ENCODE measurements at regions not wholly inside any gene's neighbourhood (a gene's known extent, or its start where the extent isn't known, plus 50 kb on each side); places are given as distances from the start of the nearest gene placed in this dataset.
A peak's percentile ranks its signal among the peaks of the same experiment; 100 is the strongest.

DNA sequence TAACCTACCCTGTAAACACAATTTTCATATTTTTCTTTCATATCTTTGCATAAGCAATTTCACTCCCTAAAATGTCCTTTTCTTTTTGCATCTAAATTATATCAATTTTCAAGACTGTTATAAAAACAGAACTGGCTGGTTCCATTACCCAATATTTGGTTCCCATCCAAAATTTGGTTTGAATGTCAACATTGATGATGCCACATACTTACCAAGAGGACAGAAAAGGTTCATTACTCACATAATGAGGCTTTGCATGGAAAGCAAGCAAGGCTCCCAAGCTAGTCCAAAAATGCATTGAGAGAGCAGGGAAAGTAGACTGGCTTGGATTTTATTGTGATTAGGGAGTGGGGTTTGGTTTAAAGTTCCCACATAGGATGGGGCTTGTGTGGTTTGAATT is 144.4 kb upstream of the AKIRIN2 start:
- Histone ChIP-seq H3K9ac (ENCODE audit: low read length) (no peak overlapping the region), H3K14ac (ENCODE audit: low read length) (no peak overlapping the region), H3K18ac (ENCODE audit: low read length) (no peak overlapping the region), H3K4me1 (ENCODE audit: control insufficient read depth in 1 of 2, insufficient read depth in 2 of 2, low read length in 2 of 2) (no peaks in the 10 kb centered on the region), H3K27ac (ENCODE audit: low read depth, low read length) (no peak overlapping the region), H3K79me2 (ENCODE audit: control insufficient read depth, insufficient read depth, low read length, poor library complexity) (no peaks in the 10 kb centered on the region), H3K36me3 (ENCODE audit: control insufficient read depth in 1 of 2, insufficient read depth in 2 of 2, low read length in 2 of 2) (no peaks in the 10 kb centered on the region), H3K4me2 (ENCODE audit: low read length) (no peak overlapping the region), H2BK5ac (ENCODE audit: low read depth, low read length, poor library complexity) (no peak overlapping the region), H3K9me3 (ENCODE audit: insufficient read depth, low read depth, low read length) (no peaks in the 10 kb centered on the region), H3K27me3 (ENCODE audit: insufficient read depth, low read length) (no peaks in the 10 kb centered on the region), H3K4ac (ENCODE audit: low read depth, low read length) (no peak overlapping the region), H4K91ac (ENCODE audit: low read depth, low read length) (no peak overlapping the region), H2AK5ac (ENCODE audit: low read length) (no peak overlapping the region), H3K4me3 (ENCODE audit: low read depth, low read length) (no peak overlapping the region), H3K23ac (ENCODE audit: low read length) (no peak overlapping the region), H2AFZ (ENCODE audit: insufficient read depth, low read length, poor library complexity) (no peak overlapping the region), H2BK120ac (ENCODE audit: insufficient read depth, low read length, poor library complexity) (no peak overlapping the region), H2BK12ac (ENCODE audit: low read length) (no peak overlapping the region), H4K8ac (ENCODE audit: low read depth, low read length) (no peak overlapping the region), H4K12ac (ENCODE audit: low read depth, low read length) (no peak overlapping the region), H3K79me1 (ENCODE audit: low read length) (no peaks in the 10 kb centered on the region)
- DNase-seq, result no peak

DNA sequence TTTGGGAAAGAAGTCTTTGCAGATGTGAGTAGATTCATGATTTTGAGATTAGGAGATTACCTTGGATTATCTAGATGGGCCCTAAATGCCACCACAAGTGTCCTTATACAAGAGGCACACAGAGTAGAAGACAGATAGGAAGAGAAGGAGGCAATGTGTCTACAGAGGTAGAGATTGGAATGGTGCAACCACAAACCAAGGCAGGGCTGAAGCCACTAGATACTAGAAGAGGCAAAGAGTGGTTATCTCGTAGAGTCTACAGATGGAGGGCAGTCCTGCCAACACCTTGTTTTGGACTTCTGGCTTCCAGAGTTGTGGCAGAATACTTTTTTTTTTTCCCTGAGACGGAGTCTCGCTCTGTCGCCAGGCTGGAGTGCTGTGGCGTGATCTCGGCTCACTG is 138.3 kb upstream of the AKIRIN2 start:
- Histone ChIP-seq H4K12ac (ENCODE audit: low read depth, low read length) (no peak overlapping the region), H3K14ac (ENCODE audit: low read length) (no peak overlapping the region), H2AK5ac (ENCODE audit: low read length) (no peak overlapping the region), H3K9me3 (ENCODE audit: insufficient read depth, low read depth, low read length) (no peaks in the 10 kb centered on the region), H3K9ac (ENCODE audit: low read length) (no peak overlapping the region), H4K8ac (ENCODE audit: low read depth, low read length) (no peak overlapping the region), H2BK12ac (ENCODE audit: low read length) (no peak overlapping the region), H3K27ac (ENCODE audit: low read depth, low read length) (no peak overlapping the region), H2BK120ac (ENCODE audit: insufficient read depth, low read length, poor library complexity) (no peak overlapping the region), H3K4me3 (ENCODE audit: low read depth, low read length) (no peak overlapping the region), H2BK5ac (ENCODE audit: low read depth, low read length, poor library complexity) (no peak overlapping the region), H4K91ac (ENCODE audit: low read depth, low read length) (no peak overlapping the region), H3K18ac (ENCODE audit: low read length) (no peak overlapping the region), H3K4me1 (ENCODE audit: control insufficient read depth in 1 of 2, insufficient read depth in 2 of 2, low read length in 2 of 2) (no peaks in the 10 kb centered on the region), H3K36me3 (ENCODE audit: control insufficient read depth in 1 of 2, insufficient read depth in 2 of 2, low read length in 2 of 2) (no peaks in the 10 kb centered on the region), H3K79me2 (ENCODE audit: control insufficient read depth, insufficient read depth, low read length, poor library complexity) (no peaks in the 10 kb centered on the region), H3K27me3 (ENCODE audit: insufficient read depth, low read length) (no peaks in the 10 kb centered on the region), H2AFZ (ENCODE audit: insufficient read depth, low read length, poor library complexity) (no peak overlapping the region), H3K4ac (ENCODE audit: low read depth, low read length) (no peak overlapping the region), H3K4me2 (ENCODE audit: low read length) (no peak overlapping the region), H3K23ac (ENCODE audit: low read length) (no peak overlapping the region), H3K79me1 (ENCODE audit: low read length) (no peaks in the 10 kb centered on the region)
- DNase-seq, result no peak
- no CpG with 5 or more reads among the region's 6 CpGs for WGBS (ENCODE audit: extremely low coverage, insufficient coverage, insufficient read length)

DNA sequence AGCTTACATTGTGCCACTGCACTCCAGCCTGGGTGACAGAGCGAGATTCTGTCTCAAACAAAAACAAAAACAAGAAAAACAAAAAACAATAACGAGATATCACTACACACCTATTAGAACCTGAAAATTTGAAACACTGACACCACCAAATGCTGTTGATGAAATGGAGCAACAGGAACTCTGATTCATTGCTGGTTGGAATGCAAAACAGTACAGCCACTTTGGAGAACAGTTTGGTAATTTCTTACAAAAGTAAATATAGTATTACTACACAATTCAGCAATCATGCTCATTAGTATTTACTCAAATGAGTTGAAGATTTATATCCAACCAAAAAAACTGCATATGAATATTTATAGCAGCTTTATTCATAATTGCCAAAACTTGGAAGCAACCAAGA is 135.8 kb upstream of the AKIRIN2 start:
- H3K4me1 ChIP-seq (ENCODE audit: control insufficient read depth in 1 of 2, insufficient read depth in 2 of 2, low read length in 2 of 2), result no peaks in the 10 kb centered on the region
- H3K18ac ChIP-seq (ENCODE audit: low read length), result no peak overlapping the region
- no peaks in the 10 kb centered on the region for H3K79me1 ChIP-seq (ENCODE audit: low read length)
- no peaks in the 10 kb centered on the region for H3K36me3 ChIP-seq (ENCODE audit: control insufficient read depth in 1 of 2, insufficient read depth in 2 of 2, low read length in 2 of 2)
- no peak overlapping the region for H3K4me3 ChIP-seq (ENCODE audit: low read depth, low read length)
- WGBS (ENCODE audit: extremely low coverage, insufficient coverage, insufficient read length), result no CpG with 5 or more reads among the region's 2 CpGs
- no peak overlapping the region for H4K8ac ChIP-seq (ENCODE audit: low read depth, low read length)
- H2AK5ac ChIP-seq (ENCODE audit: low read length), result no peak overlapping the region
- no peak overlapping the region for H2BK12ac ChIP-seq (ENCODE audit: low read length)
- H3K4ac ChIP-seq (ENCODE audit: low read depth, low read length), result no peak overlapping the region
- H3K79me2 ChIP-seq (ENCODE audit: control insufficient read depth, insufficient read depth, low read length, poor library complexity), result no peaks in the 10 kb centered on the region
- H3K14ac ChIP-seq (ENCODE audit: low read length), result no peak overlapping the region
- H4K12ac ChIP-seq (ENCODE audit: low read depth, low read length), result no peak overlapping the region
- DNase-seq, result peak in 1 of 2 donors; percentile 18
- no peak overlapping the region for H3K23ac ChIP-seq (ENCODE audit: low read length)
- no peak overlapping the region for H3K4me2 ChIP-seq (ENCODE audit: low read length)
- H2AFZ ChIP-seq (ENCODE audit: insufficient read depth, low read length, poor library complexity), result no peak overlapping the region
- H4K91ac ChIP-seq (ENCODE audit: low read depth, low read length), result no peak overlapping the region
- H2BK120ac ChIP-seq (ENCODE audit: insufficient read depth, low read length, poor library complexity), result no peak overlapping the region
- no peaks in the 10 kb centered on the region for H3K27me3 ChIP-seq (ENCODE audit: insufficient read depth, low read length)
- no peak overlapping the region for H3K27ac ChIP-seq (ENCODE audit: low read depth, low read length)
- H3K9ac ChIP-seq (ENCODE audit: low read length), result no peak overlapping the region
- H3K9me3 ChIP-seq (ENCODE audit: insufficient read depth, low read depth, low read length), result no peaks in the 10 kb centered on the region
- H2BK5ac ChIP-seq (ENCODE audit: low read depth, low read length, poor library complexity), result no peak overlapping the region

DNA sequence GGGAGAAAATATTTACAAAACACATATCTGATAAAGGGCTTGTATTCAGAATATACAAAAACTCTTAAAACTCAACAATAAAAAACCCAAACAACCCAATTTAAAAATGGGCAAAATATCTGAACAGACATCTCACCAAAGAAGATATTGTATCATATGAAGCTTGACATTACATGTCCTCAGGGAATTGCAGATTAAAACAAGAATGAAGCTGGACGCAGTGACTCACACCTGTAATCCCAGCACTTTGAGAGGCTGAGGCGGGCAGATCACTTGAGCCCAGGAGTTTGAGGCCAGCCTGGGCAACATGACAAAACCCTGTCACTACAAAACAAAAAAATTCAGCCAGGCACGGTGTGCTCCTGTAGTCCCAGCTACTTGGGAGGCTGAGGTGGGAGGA is 135.4 kb upstream of the AKIRIN2 start:
- no peaks in the 10 kb centered on the region for H3K4me1 ChIP-seq (ENCODE audit: control insufficient read depth in 1 of 2, insufficient read depth in 2 of 2, low read length in 2 of 2)
- no peak overlapping the region for H3K14ac ChIP-seq (ENCODE audit: low read length)
- no peak overlapping the region for H3K27ac ChIP-seq (ENCODE audit: low read depth, low read length)
- H4K12ac ChIP-seq (ENCODE audit: low read depth, low read length), result no peak overlapping the region
- DNase-seq, result peak; percentile 24 to 61
- no peak overlapping the region for H3K4me3 ChIP-seq (ENCODE audit: low read depth, low read length)
- H3K18ac ChIP-seq (ENCODE audit: low read length), result no peak overlapping the region
- no peak overlapping the region for H4K8ac ChIP-seq (ENCODE audit: low read depth, low read length)
- no peaks in the 10 kb centered on the region for H3K36me3 ChIP-seq (ENCODE audit: control insufficient read depth in 1 of 2, insufficient read depth in 2 of 2, low read length in 2 of 2)
- H2BK5ac ChIP-seq (ENCODE audit: low read depth, low read length, poor library complexity), result no peak overlapping the region
- no peak overlapping the region for H2BK120ac ChIP-seq (ENCODE audit: insufficient read depth, low read length, poor library complexity)
- no peak overlapping the region for H2BK12ac ChIP-seq (ENCODE audit: low read length)
- H3K79me1 ChIP-seq (ENCODE audit: low read length), result no peaks in the 10 kb centered on the region
- no peak overlapping the region for H3K4me2 ChIP-seq (ENCODE audit: low read length)
- no peaks in the 10 kb centered on the region for H3K9me3 ChIP-seq (ENCODE audit: insufficient read depth, low read depth, low read length)
- no peak overlapping the region for H3K23ac ChIP-seq (ENCODE audit: low read length)
- H4K91ac ChIP-seq (ENCODE audit: low read depth, low read length), result no peak overlapping the region
- no peak overlapping the region for H3K9ac ChIP-seq (ENCODE audit: low read length)
- H2AK5ac ChIP-seq (ENCODE audit: low read length), result no peak overlapping the region
- no CpG with 5 or more reads among the region's 3 CpGs for WGBS (ENCODE audit: extremely low coverage, insufficient coverage, insufficient read length)
- no peak overlapping the region for H2AFZ ChIP-seq (ENCODE audit: insufficient read depth, low read length, poor library complexity)
- H3K27me3 ChIP-seq (ENCODE audit: insufficient read depth, low read length), result no peaks in the 10 kb centered on the region
- H3K4ac ChIP-seq (ENCODE audit: low read depth, low read length), result no peak overlapping the region
- no peaks in the 10 kb centered on the region for H3K79me2 ChIP-seq (ENCODE audit: control insufficient read depth, insufficient read depth, low read length, poor library complexity)
